HEK293 (cell line): ENCODE measurements at regions not wholly inside any gene's neighbourhood (a gene's known extent, or its start where the extent isn't known, plus 50 kb on each side); places are given as distances from the start of the nearest gene placed in this dataset.

ENCODE experiments used
- KLF9 ChIP-seq: fragments of 450-650 bp; formaldehyde crosslinking; IDR thresholded peaks from 2 replicates; pipeline ENCODE4 v1.5.1; 2016; ENCODE audit warnings: missing biosample characterization, missing genetic modification characterization, low read depth
- TRIM28 ChIP-seq: IDR thresholded peaks from 2 replicates; pipeline ENCODE4 v1.6.1; 2011; ENCODE audit warnings: low read length, control low read depth, borderline replicate concordance
- YY1 ChIP-seq: fragments of 450-650 bp; formaldehyde crosslinking; IDR thresholded peaks from 2 replicates; pipeline ENCODE4 v1.5.1; 2018; ENCODE audit warnings: missing biosample characterization, missing genetic modification characterization
- ZBTB10 ChIP-seq: fragments of 450-650 bp; formaldehyde crosslinking; IDR thresholded peaks from 2 replicates; pipeline ENCODE4 v1.5.1; 2016; ENCODE audit warnings: missing biosample characterization, missing genetic modification characterization
- ZBTB17 ChIP-seq: fragments of 450-650 bp; formaldehyde crosslinking; IDR thresholded peaks from 2 replicates; pipeline ENCODE4 v1.5.1; 2016; ENCODE audit warnings: missing biosample characterization, missing genetic modification characterization
- ZNF239 ChIP-seq: fragments of 450-650 bp; formaldehyde crosslinking; IDR thresholded peaks from 2 replicates; pipeline ENCODE4 v1.5.1; 2016; ENCODE audit warnings: missing biosample characterization, missing genetic modification characterization
- ZNF423 ChIP-seq: fragments of 450-650 bp; formaldehyde crosslinking; IDR thresholded peaks from 2 replicates; pipeline ENCODE4 v1.5.1; 2016; ENCODE audit warnings: missing biosample characterization, missing genetic modification characterization
- ZNF560 ChIP-seq: fragments of 450-650 bp; formaldehyde crosslinking; IDR thresholded peaks from 2 replicates; pipeline ENCODE4 v1.5.1; 2017; ENCODE audit warnings: missing biosample characterization, missing genetic modification characterization, borderline replicate concordance
- ZNF626 ChIP-seq: fragments of 450-650 bp; sonication (Bioruptor Pico); formaldehyde crosslinking; IDR thresholded peaks from 2 replicates; pipeline ENCODE4 v1.5.1; 2018; ENCODE audit warnings: missing biosample characterization, missing genetic modification characterization, inconsistent platforms
- ZNF654 ChIP-seq: fragments of 450-650 bp; formaldehyde crosslinking; IDR thresholded peaks from 2 replicates; pipeline ENCODE4 v1.5.1; 2016; ENCODE audit warnings: low read depth, missing biosample characterization, missing genetic modification characterization
- ZNF791 ChIP-seq: fragments of 450-650 bp; formaldehyde crosslinking; IDR thresholded peaks from 2 replicates; pipeline ENCODE4 v1.5.1; 2016; ENCODE audit warnings: missing biosample characterization, missing genetic modification characterization
- ZSCAN30 ChIP-seq: fragments of 450-650 bp; IDR thresholded peaks from 2 replicates; pipeline ENCODE4 v1.5.1; 2018; ENCODE audit warnings: missing biosample characterization, mild to moderate bottlenecking, missing genetic modification characterization, moderate library complexity
- TF ChIP-seq, protein P1 (sequence below): fragments of 450-650 bp; formaldehyde crosslinking; IDR thresholded peaks from 2 replicates; pipeline ENCODE4 v1.5.1; 2016; ENCODE audit warnings: missing biosample characterization, missing genetic modification characterization
- TF ChIP-seq, protein P2 (sequence below): fragments of 450-650 bp; formaldehyde crosslinking; IDR thresholded peaks from 2 replicates; pipeline ENCODE4 v1.5.1; 2016; ENCODE audit warnings: missing biosample characterization, missing genetic modification characterization

DNA sequence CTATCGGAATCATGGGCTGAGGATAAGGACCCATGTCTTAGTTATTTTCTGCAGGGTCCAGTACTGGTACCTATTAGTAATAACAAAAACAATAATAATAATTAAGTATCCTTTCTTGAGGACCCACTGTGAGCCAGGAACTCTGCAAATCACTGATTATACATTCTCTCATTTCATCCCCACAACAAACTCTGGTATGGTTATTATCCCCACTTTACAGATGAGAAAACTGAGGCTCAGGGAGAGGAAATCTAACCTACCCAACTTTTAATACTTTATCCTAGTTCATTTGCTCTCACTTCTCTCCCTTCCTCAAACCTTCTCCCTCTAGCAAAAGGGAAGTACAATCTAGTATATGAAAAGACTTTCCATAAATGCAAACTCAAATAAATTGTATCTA is 528.4 kb upstream of the PROK2 start:
- TF ChIP-seq ZSCAN30 (tag by site-specific recombination) (no peak), ZBTB10 (no peak), ZNF423 (no peak), ZNF791 (tag by site-specific recombination) (no peak), ZNF239 (no peak), KLF9 (no peak), ZNF626 (tag by site-specific recombination) (no peak), YY1 (tag by site-specific recombination) (no peak), TRIM28 (no peak), ZNF654 (tag by site-specific recombination) (no peak), ZNF560 (tag by site-specific recombination) (no peak), ZBTB17 (tag by site-specific recombination) (no peak)
- TF ChIP-seq, protein P1, sequence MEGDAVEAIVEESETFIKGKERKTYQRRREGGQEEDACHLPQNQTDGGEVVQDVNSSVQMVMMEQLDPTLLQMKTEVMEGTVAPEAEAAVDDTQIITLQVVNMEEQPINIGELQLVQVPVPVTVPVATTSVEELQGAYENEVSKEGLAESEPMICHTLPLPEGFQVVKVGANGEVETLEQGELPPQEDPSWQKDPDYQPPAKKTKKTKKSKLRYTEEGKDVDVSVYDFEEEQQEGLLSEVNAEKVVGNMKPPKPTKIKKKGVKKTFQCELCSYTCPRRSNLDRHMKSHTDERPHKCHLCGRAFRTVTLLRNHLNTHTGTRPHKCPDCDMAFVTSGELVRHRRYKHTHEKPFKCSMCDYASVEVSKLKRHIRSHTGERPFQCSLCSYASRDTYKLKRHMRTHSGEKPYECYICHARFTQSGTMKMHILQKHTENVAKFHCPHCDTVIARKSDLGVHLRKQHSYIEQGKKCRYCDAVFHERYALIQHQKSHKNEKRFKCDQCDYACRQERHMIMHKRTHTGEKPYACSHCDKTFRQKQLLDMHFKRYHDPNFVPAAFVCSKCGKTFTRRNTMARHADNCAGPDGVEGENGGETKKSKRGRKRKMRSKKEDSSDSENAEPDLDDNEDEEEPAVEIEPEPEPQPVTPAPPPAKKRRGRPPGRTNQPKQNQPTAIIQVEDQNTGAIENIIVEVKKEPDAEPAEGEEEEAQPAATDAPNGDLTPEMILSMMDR (tag by site-specific recombination), result no peak
- TF ChIP-seq, protein P2, sequence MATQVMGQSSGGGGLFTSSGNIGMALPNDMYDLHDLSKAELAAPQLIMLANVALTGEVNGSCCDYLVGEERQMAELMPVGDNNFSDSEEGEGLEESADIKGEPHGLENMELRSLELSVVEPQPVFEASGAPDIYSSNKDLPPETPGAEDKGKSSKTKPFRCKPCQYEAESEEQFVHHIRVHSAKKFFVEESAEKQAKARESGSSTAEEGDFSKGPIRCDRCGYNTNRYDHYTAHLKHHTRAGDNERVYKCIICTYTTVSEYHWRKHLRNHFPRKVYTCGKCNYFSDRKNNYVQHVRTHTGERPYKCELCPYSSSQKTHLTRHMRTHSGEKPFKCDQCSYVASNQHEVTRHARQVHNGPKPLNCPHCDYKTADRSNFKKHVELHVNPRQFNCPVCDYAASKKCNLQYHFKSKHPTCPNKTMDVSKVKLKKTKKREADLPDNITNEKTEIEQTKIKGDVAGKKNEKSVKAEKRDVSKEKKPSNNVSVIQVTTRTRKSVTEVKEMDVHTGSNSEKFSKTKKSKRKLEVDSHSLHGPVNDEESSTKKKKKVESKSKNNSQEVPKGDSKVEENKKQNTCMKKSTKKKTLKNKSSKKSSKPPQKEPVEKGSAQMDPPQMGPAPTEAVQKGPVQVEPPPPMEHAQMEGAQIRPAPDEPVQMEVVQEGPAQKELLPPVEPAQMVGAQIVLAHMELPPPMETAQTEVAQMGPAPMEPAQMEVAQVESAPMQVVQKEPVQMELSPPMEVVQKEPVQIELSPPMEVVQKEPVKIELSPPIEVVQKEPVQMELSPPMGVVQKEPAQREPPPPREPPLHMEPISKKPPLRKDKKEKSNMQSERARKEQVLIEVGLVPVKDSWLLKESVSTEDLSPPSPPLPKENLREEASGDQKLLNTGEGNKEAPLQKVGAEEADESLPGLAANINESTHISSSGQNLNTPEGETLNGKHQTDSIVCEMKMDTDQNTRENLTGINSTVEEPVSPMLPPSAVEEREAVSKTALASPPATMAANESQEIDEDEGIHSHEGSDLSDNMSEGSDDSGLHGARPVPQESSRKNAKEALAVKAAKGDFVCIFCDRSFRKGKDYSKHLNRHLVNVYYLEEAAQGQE, result no peak
